Vagina (tissue), 2 donors: ENCODE measurements at regions not wholly inside any gene's neighbourhood (a gene's known extent, or its start where the extent isn't known, plus 50 kb on each side); places are given as distances from the start of the nearest gene placed in this dataset.

ENCODE experiments used
- DNase-seq, 2 donors: peaks; one replicate each; pipeline ENCODE4 v3.0.0-alpha.2; 2017; ENCODE audit errors: extremely low spot score in 2 of 2
- H3K27ac ChIP-seq: fragments of 200-600 bp; sonication (generic); one replicate; pipeline ENCODE4 v1.5.1; 2019
- H3K27me3 ChIP-seq: fragments of 200-600 bp; sonication (generic); one replicate; pipeline ENCODE4 v1.5.1; 2019
- H3K36me3 ChIP-seq, 2 donors: fragments of 200-600 bp; sonication (generic); one replicate each; pipeline ENCODE4 v1.5.1; 2017 to 2019
- H3K4me1 ChIP-seq: fragments of 200-600 bp; sonication (generic); one replicate; pipeline ENCODE4 v1.5.1; 2019
- H3K4me3 ChIP-seq, 2 donors: fragments of 200-600 bp; sonication (generic); 1 replicate in 1 of 2; 2 replicates in 1 of 2; pipeline ENCODE4 v1.5.1; 2016 to 2019
- H3K9me3 ChIP-seq: fragments of 200-600 bp; sonication (generic); one replicate; pipeline ENCODE4 v1.5.1; 2019
- POLR2A ChIP-seq, 2 donors: fragments of 450-650 bp; IDR thresholded peaks; one replicate each; pipeline ENCODE4 v1.6.1; 2017; ENCODE audit warnings: antibody characterized with exemption in 2 of 2, mild to moderate bottlenecking in 2 of 2, moderate library complexity in 2 of 2
- POLR2AphosphoS5 ChIP-seq, 2 donors: sonication (generic); formaldehyde crosslinking; IDR thresholded peaks; one replicate each; pipeline ENCODE4 v1.9.0; 2017; ENCODE audit warnings: antibody characterized with exemption in 2 of 2, mild to moderate bottlenecking in 2 of 2, low read depth in 1 of 2; ENCODE audit not compliant: insufficient read depth in 1 of 2
- intact Hi-C: fragments of 100-400 bp; cut with DNase I; formaldehyde crosslinking; loops from one replicate; pipeline ENCODE4 v1.15.1; 2023
- TF ChIP-seq, protein P1 (sequence below), 3 experiments: fragments of 450-650 bp in 2 of 3; fragments of 200-600 bp in 1 of 3; sonication (generic) in 1 of 3; IDR thresholded peaks; one replicate each; pipeline ENCODE4 v1.5.1; 2017 to 2019; ENCODE audit warnings: antibody characterized with exemption in 3 of 3, mild to moderate bottlenecking in 2 of 3, moderate library complexity in 2 of 3

DNA sequence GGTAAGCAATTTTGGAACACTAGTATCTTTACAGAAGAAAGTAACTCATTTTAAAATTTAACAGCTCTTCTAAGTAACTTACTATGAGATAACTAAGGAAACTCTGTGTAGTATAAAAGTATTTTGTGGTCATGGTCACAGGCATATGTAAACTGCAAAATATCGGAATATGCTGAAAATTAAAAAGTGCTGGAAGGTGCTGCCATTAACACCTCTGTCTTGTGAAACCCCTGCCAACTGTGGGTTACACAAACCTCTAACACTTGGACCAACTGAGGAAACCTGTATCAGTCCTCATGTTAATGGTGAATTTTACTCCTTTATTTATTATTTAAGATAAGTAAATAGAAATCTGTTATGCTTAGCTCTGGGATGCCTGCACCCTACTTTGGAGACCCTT is 206.7 kb downstream of the LACC1 start:
- no peaks in the 10 kb centered on the region for H3K9me3 ChIP-seq
- H3K27me3 ChIP-seq, result no peaks in the 10 kb centered on the region
- H3K27ac ChIP-seq, result no peak overlapping the region
- no peaks in the 10 kb centered on the region for H3K4me1 ChIP-seq
- H3K4me3 ChIP-seq, result no peak overlapping the region
- TF ChIP-seq, protein P1, sequence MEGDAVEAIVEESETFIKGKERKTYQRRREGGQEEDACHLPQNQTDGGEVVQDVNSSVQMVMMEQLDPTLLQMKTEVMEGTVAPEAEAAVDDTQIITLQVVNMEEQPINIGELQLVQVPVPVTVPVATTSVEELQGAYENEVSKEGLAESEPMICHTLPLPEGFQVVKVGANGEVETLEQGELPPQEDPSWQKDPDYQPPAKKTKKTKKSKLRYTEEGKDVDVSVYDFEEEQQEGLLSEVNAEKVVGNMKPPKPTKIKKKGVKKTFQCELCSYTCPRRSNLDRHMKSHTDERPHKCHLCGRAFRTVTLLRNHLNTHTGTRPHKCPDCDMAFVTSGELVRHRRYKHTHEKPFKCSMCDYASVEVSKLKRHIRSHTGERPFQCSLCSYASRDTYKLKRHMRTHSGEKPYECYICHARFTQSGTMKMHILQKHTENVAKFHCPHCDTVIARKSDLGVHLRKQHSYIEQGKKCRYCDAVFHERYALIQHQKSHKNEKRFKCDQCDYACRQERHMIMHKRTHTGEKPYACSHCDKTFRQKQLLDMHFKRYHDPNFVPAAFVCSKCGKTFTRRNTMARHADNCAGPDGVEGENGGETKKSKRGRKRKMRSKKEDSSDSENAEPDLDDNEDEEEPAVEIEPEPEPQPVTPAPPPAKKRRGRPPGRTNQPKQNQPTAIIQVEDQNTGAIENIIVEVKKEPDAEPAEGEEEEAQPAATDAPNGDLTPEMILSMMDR (IDR thresholded peaks at IDR 0.05), result no peak
- TF ChIP-seq POLR2A (IDR thresholded peaks at IDR 0.05), result no peak
- TF ChIP-seq POLR2AphosphoS5 (IDR thresholded peaks at IDR 0.05; ENCODE audit: insufficient read depth in 1 of 2, low read depth in 1 of 2), result no peak
- H3K36me3 ChIP-seq, result no peaks in the 10 kb centered on the region
- DNase-seq, result no peak
- intact Hi-C loops, result no loop called here

DNA sequence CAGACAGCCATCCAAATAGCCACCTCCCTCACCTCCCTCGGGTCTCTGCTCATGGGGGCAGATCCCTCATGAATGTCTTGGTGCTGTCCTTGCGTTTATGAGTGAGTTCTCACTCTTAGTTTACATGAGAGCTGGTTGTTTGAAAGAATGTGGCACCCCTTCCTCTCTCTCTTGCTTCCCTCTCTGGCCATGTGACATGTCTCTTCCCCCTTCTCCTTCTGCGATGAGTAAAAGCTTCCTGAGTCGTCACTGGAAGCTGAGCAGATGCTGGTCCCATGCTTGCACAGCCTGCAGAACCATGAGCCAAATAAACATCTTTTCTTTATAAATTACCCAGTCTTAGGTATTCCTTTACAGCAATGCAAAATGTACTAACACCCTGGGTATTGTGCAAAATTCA is 208.7 kb downstream of the LACC1 start:
- Histone ChIP-seq H3K36me3 (no peaks in the 10 kb centered on the region), H3K4me3 (no peak overlapping the region), H3K27me3 (no peaks in the 10 kb centered on the region), H3K9me3 (no peaks in the 10 kb centered on the region), H3K4me1 (peaks cover under 1% of the 10 kb centered on the region), H3K27ac (no peak overlapping the region)
- TF ChIP-seq POLR2AphosphoS5 (IDR thresholded peaks at IDR 0.05; ENCODE audit: insufficient read depth in 1 of 2, low read depth in 1 of 2), result no peak
- TF ChIP-seq, protein P1 (IDR thresholded peaks at IDR 0.05), result no peak
- TF ChIP-seq POLR2A (IDR thresholded peaks at IDR 0.05), result no peak
- no peak for DNase-seq
- intact Hi-C loops, result no loop called here

DNA sequence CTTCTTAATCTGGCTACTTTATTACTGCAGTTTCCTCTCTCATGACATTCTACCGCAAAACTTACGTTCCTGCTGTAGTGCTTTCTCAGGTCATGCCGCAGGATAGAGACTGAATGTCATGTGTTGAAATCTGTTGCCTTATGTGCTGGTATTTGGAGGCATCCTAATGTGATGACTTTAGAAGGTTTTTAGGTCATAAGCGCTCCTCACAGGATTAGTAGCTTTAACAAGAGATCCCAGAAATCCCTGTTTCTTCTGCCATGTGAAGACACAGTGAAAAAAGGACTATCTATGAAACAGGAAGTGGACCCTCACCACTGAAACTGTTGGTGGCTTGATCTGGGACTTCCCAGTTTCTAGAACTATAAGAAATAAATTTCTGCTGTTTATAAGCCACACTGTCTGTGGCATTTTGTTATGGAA is 209.3 kb downstream of the LACC1 start:
- Histone ChIP-seq H3K4me3 (no peak overlapping the region), H3K27ac (no peak overlapping the region), H3K36me3 (no peaks in the 10 kb centered on the region), H3K27me3 (no peaks in the 10 kb centered on the region), H3K9me3 (no peaks in the 10 kb centered on the region), H3K4me1 (peaks cover 5% of the 10 kb centered on the region)
- intact Hi-C loops, result no loop called here
- TF ChIP-seq, protein P1 (IDR thresholded peaks at IDR 0.05), result no peak
- TF ChIP-seq POLR2A (IDR thresholded peaks at IDR 0.05), result no peak
- DNase-seq, result no peak

DNA sequence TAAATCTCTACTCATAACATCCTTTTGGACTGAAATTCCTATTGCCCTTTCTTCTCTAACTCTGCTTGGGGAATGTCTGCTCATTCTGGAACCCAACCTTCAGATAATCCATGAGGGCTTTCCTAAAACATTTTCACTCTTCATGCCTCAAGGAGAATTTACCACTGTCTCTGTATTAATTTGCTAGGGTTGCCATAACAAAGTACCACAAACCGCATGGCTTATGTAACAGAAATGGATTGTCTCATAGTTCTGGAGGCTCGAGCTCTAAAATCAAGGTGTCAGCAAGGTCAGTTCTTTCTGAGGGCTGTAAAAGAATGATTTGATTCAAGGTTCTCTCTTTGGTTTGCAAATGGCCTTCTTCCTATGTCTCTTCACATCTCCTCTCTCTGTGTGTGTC is 209.7 kb downstream of the LACC1 start:
- intact Hi-C loops, result no loop called here
- TF ChIP-seq POLR2A (IDR thresholded peaks at IDR 0.05), result no peak
- no peak for TF ChIP-seq POLR2AphosphoS5 (IDR thresholded peaks at IDR 0.05; ENCODE audit: insufficient read depth in 1 of 2, low read depth in 1 of 2)
- TF ChIP-seq, protein P1 (IDR thresholded peaks at IDR 0.05), result no peak
- Histone ChIP-seq H3K4me1 (peaks cover 5% of the 10 kb centered on the region), H3K9me3 (no peaks in the 10 kb centered on the region), H3K27ac (no peak overlapping the region), H3K27me3 (no peaks in the 10 kb centered on the region), H3K4me3 (no peak overlapping the region), H3K36me3 (no peaks in the 10 kb centered on the region)
- DNase-seq, result no peak

DNA sequence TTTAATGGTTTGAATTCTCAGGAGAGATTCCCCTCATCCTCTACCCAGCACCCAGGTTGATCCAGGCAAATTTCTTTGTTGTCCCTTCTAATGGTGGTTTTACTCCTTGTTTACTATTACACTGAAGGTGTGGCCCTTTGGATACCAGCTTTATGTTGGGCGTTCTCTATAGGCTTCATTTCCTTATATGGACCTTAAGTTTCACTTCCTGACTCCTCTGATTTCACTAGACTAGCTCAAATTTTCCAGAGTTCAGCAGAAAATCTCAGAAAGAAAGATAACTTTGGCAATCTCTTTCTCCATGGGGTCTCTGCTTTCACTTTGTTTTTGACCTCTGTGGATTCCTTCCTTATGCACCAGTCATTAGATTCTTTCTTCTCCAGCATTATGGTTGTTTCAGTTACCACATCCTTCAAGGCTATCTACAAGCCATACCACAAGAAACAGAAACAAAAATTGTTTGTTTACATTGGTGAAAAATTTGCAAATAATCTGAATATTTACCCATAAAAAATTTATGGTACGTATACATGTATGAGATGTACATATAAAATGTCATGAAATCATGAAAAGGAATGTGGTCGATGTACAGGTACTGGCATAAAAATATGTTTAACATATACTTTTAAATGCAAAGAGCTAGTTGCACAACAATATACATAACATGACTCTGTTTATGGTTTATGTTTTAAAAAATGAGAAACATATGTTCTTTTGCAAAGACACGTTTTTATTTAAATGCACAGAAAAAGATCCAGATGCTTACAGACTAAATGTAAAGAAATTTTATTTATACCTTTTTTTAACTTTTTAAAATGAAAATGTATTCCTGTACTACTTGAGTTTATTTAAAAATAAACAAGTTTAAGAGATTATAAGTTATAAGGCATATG is 212.6 kb downstream of the LACC1 start:
- TF ChIP-seq, protein P1 (IDR thresholded peaks at IDR 0.05), result no peak
- TF ChIP-seq POLR2A (IDR thresholded peaks at IDR 0.05), result no peak
- no peak for TF ChIP-seq POLR2AphosphoS5 (IDR thresholded peaks at IDR 0.05; ENCODE audit: insufficient read depth in 1 of 2, low read depth in 1 of 2)
- no peak for DNase-seq
- Histone ChIP-seq H3K27me3 (no peaks in the 10 kb centered on the region), H3K4me3 (no peak overlapping the region), H3K27ac (no peak overlapping the region), H3K36me3 (no peaks in the 10 kb centered on the region), H3K9me3 (no peaks in the 10 kb centered on the region), H3K4me1 (peaks cover 5% of the 10 kb centered on the region)
- intact Hi-C loops, result no loop called here
